H1 (cell line): ENCODE measurements at regions not wholly inside any gene's neighbourhood (a gene's known extent, or its start where the extent isn't known, plus 50 kb on each side); places are given as distances from the start of the nearest gene placed in this dataset.

Experiments
- CTCF ChIA-PET: fragments of 300-600 bp; sonication (Branson Sonifier 250); formaldehyde crosslinking; loops from one replicate; lab custom pipeline; 2021; ENCODE audit not compliant: partially characterized antibody; lab: Charles Lee
- POLR2A ChIA-PET: fragments of 300-600 bp; sonication (Branson Sonifier 250); formaldehyde crosslinking; loops from one replicate; lab custom pipeline; 2021; ENCODE audit warnings: inconsistent platforms; ENCODE audit not compliant: partially characterized antibody; lab: Charles Lee
- DNase-seq, 2 experiments: peaks; one replicate each; pipeline versions ENCODE4 v3.0.0 to v3.0.0-alpha.2; 2010 to 2022; ENCODE audit warnings: low spot score in 2 of 2, low read depth in 1 of 2, mixed read lengths in 1 of 2
- FAIRE-seq: peaks from 2 replicates; lab custom pipeline; 2011; peaks lifted over from hg19 to GRCh38; lab: Jason Lieb, UNC
- H2AFZ ChIP-seq: 2 replicates; pipeline ENCODE4 v1.8.1; 2012; ENCODE audit warnings: low read length, inconsistent platforms
- H2AK5ac ChIP-seq: 2 replicates; pipeline ENCODE4 v1.6.1; 2013; ENCODE audit warnings: low read depth, low read length
- H2BK120ac ChIP-seq: replicated peaks from 2 replicates; pipeline ENCODE3; 2013; ENCODE audit warnings: low read depth, low read length, inconsistent platforms
- H2BK12ac ChIP-seq: 2 replicates; pipeline ENCODE4 v1.6.1; 2013; ENCODE audit warnings: low read depth, low read length
- H2BK15ac ChIP-seq: 2 replicates; pipeline ENCODE4 v1.6.1; 2013; ENCODE audit warnings: low read length
- H2BK20ac ChIP-seq: 2 replicates; pipeline ENCODE4 v1.6.1; 2013; ENCODE audit warnings: low read length
- H2BK5ac ChIP-seq: 2 replicates; pipeline ENCODE4 v1.6.1; 2013; ENCODE audit warnings: low read depth, low read length
- H3K14ac ChIP-seq: 2 replicates; pipeline ENCODE4 v1.6.1; 2013; ENCODE audit warnings: inconsistent platforms; ENCODE audit not compliant: insufficient read length
- H3K18ac ChIP-seq: 2 replicates; pipeline ENCODE4 v1.6.1; 2013; ENCODE audit warnings: low read length; ENCODE audit errors: extremely low read depth
- H3K23ac ChIP-seq: 2 replicates; pipeline ENCODE4 v1.6.1; 2013; ENCODE audit warnings: inconsistent platforms; ENCODE audit not compliant: insufficient read length
- H3K23me2 ChIP-seq: 2 replicates; pipeline ENCODE4 v1.6.1; 2013; ENCODE audit warnings: low read depth, low read length
- H3K27ac ChIP-seq: 2 replicates; pipeline ENCODE4 v1.6.1; 2011; ENCODE audit warnings: low read depth, low read length, inconsistent platforms
- H3K27me3 ChIP-seq, 4 experiments: replicated peaks in 1 of 4; 1 replicate in 1 of 4; 2 replicates in 3 of 4; pipeline versions ENCODE4 v1.6.1 to v1.8.1; 2011 to 2013; ENCODE audit warnings: low read length in 3 of 4, mild to moderate bottlenecking in 3 of 4, inconsistent platforms in 2 of 4, mixed read lengths in 2 of 4, moderate library complexity in 1 of 4; ENCODE audit not compliant: control insufficient read depth in 3 of 4, insufficient read depth in 3 of 4; ENCODE audit errors: extremely low read depth in 1 of 4
- H3K36me3 ChIP-seq, 4 experiments: 2 replicates each; pipeline versions ENCODE4 v1.6.1 to v1.8.1; 2011 to 2013; ENCODE audit warnings: mild to moderate bottlenecking in 4 of 4, low read length in 3 of 4, moderate library complexity in 2 of 4, control low read depth in 1 of 4, inconsistent platforms in 1 of 4; ENCODE audit not compliant: insufficient read depth in 4 of 4, control insufficient read depth in 2 of 4
- H3K4ac ChIP-seq: replicated peaks from 2 replicates; pipeline ENCODE3; 2013; ENCODE audit warnings: low read length, low read depth, mixed read lengths, inconsistent platforms; ENCODE audit not compliant: insufficient read length
- H3K4me1 ChIP-seq, 4 experiments: replicated peaks in 1 of 4; 1 replicate in 1 of 4; 2 replicates in 3 of 4; pipeline versions ENCODE4 v1.6.1 to v1.8.1; 2011 to 2013; ENCODE audit warnings: low read length in 3 of 4, inconsistent platforms in 2 of 4, mixed read lengths in 1 of 4; ENCODE audit not compliant: insufficient read depth in 4 of 4, control insufficient read depth in 3 of 4
- H3K4me2 ChIP-seq, 2 experiments: 2 replicates each; pipeline versions ENCODE4 v1.6.1 to v1.8.1; 2011 to 2013; ENCODE audit warnings: low read depth in 2 of 2, low read length in 2 of 2, control low read depth in 1 of 2, inconsistent platforms in 1 of 2, mild to moderate bottlenecking in 1 of 2; ENCODE audit not compliant: insufficient read depth in 1 of 2
- H3K4me3 ChIP-seq, 4 experiments: fragments of 200-600, 300-600 bp in 1 of 4; sonication (generic), shearing (Covaris generic), sonication (Bioruptor Twin) in 1 of 4; 2 replicates each; pipeline versions ENCODE4 v1.5.1 to v1.8.1; 2011 to 2016; ENCODE audit warnings: low read length in 4 of 4, low read depth in 3 of 4, control low read depth in 2 of 4, inconsistent platforms in 2 of 4, mild to moderate bottlenecking in 2 of 4, mixed read lengths in 1 of 4, moderate library complexity in 1 of 4; ENCODE audit not compliant: insufficient read depth in 2 of 4; ENCODE audit errors: extremely low read depth in 1 of 4
- H3K56ac ChIP-seq: replicated peaks from 2 replicates; pipeline ENCODE3; 2013; ENCODE audit warnings: low read depth, mild to moderate bottlenecking, mixed read lengths, low read length, inconsistent platforms; ENCODE audit not compliant: insufficient read length
- H3K79me1 ChIP-seq: 2 replicates; pipeline ENCODE4 v1.6.1; 2013; ENCODE audit warnings: low read depth, low read length, control low read depth
- H3K79me2 ChIP-seq, 2 experiments: 2 replicates each; pipeline versions ENCODE4 v1.6.1 to v1.8.1; 2012 to 2013; ENCODE audit warnings: low read length in 2 of 2, mild to moderate bottlenecking in 2 of 2, inconsistent platforms in 1 of 2; ENCODE audit not compliant: insufficient read depth in 2 of 2, control insufficient read depth in 1 of 2
- H3K9ac ChIP-seq, 4 experiments: replicated peaks in 1 of 4; 1 replicate in 1 of 4; 2 replicates in 3 of 4; pipeline versions ENCODE4 v1.6.1 to v1.8.1; 2011 to 2013; ENCODE audit warnings: low read depth in 3 of 4, low read length in 3 of 4, control low read depth in 2 of 4, mild to moderate bottlenecking in 2 of 4, moderate library complexity in 2 of 4, inconsistent platforms in 1 of 4; ENCODE audit errors: extremely low read depth in 1 of 4
- H3K9me3 ChIP-seq, 2 experiments: 2 replicates each; pipeline versions ENCODE4 v1.6.1 to v1.8.1; 2012 to 2013; ENCODE audit warnings: mild to moderate bottlenecking in 2 of 2, moderate library complexity in 2 of 2, control low read depth in 1 of 2, inconsistent platforms in 1 of 2, low read depth in 1 of 2, low read length in 1 of 2, mixed read lengths in 1 of 2; ENCODE audit not compliant: insufficient read depth in 2 of 2
- H4K20me1 ChIP-seq, 2 experiments: replicated peaks in 1 of 2; 2 replicates each; pipeline versions ENCODE3 to v1.8.1; 2011 to 2013; ENCODE audit warnings: inconsistent platforms in 2 of 2, low read length in 2 of 2, mild to moderate bottlenecking in 1 of 2; ENCODE audit not compliant: insufficient read depth in 2 of 2, control insufficient read depth in 1 of 2
- H4K5ac ChIP-seq: 2 replicates; pipeline ENCODE4 v1.6.1; 2013; ENCODE audit warnings: low read length, low read depth, mixed read lengths, inconsistent platforms; ENCODE audit not compliant: insufficient read length
- H4K8ac ChIP-seq: 2 replicates; pipeline ENCODE4 v1.8.0; 2013; ENCODE audit warnings: mild to moderate bottlenecking, moderate library complexity, low read length, inconsistent platforms; ENCODE audit not compliant: insufficient read depth; ENCODE audit errors: extremely low read depth
- H4K91ac ChIP-seq: replicated peaks from 2 replicates; pipeline ENCODE3; 2013; ENCODE audit warnings: low read length, mixed read lengths, inconsistent platforms; ENCODE audit not compliant: insufficient read length
- JUN ChIP-seq: IDR thresholded peaks from 2 replicates; pipeline ENCODE4 v1.6.1; 2011; ENCODE audit warnings: low read depth, mild to moderate bottlenecking, improper control_type of control experiment, low read length
- JUND ChIP-seq: IDR thresholded peaks from 2 replicates; pipeline ENCODE4 v1.6.1; 2011; ENCODE audit warnings: mild to moderate bottlenecking, improper control_type of control experiment, low read length
- MAX ChIP-seq: IDR thresholded peaks from 2 replicates; pipeline ENCODE4 v1.6.1; 2012; ENCODE audit warnings: inconsistent platforms
- SP4 ChIP-seq: IDR thresholded peaks from 2 replicates; pipeline ENCODE4 v1.6.1; 2012; ENCODE audit warnings: low read length, inconsistent platforms
- TEAD4 ChIP-seq: IDR thresholded peaks from 2 replicates; pipeline ENCODE4 v1.6.1; 2012; ENCODE audit warnings: low read depth, low read length, inconsistent platforms, mixed read lengths
- WGBS, 2 experiments: shearing (Covaris generic) in 1 of 2; methylation state at CpG; one replicate each; pipeline versions ENCODE4 v1.1.6 to v1.1.7; 2013 to 2015; ENCODE audit warnings: low lambda C conversion rate in 2 of 2, mixed read lengths in 2 of 2, inconsistent platforms in 1 of 2, low coverage in 1 of 2, missing lambda C conversion rate in 1 of 2; ENCODE audit not compliant: insufficient replicate concordance in 2 of 2, insufficient coverage in 1 of 2, insufficient read length in 1 of 2; ENCODE audit errors: extremely low coverage in 1 of 2, missing lambda C conversion rate in 1 of 2; 5-methylcytosine and 5-hydroxymethylcytosine counted together

GRCh38 chr11:121931121-121931520 is 184.9 kb downstream of the BLID start:
- no peak overlapping the region for H3K14ac ChIP-seq
- H3K27me3 ChIP-seq, result no peaks in the 10 kb centered on the region; a peak in 1 of 7 replicates
- no peak overlapping the region for H3K4me3 ChIP-seq
- no peak overlapping the region for H3K18ac ChIP-seq
- no peak for FAIRE-seq
- CTCF ChIA-PET, result no interaction called here
- no peak overlapping the region for H2BK20ac ChIP-seq
- H2BK120ac ChIP-seq, result no peak overlapping the region
- no peak overlapping the region for H2BK12ac ChIP-seq
- H3K79me1 ChIP-seq, result no peaks in the 10 kb centered on the region
- no peak overlapping the region for H4K5ac ChIP-seq
- no peak overlapping the region for H3K9ac ChIP-seq
- H3K9me3 ChIP-seq, result no peaks in the 10 kb centered on the region
- H3K27ac ChIP-seq, result no peak overlapping the region
- no peaks in the 10 kb centered on the region for H3K36me3 ChIP-seq
- H4K20me1 ChIP-seq, result no peaks in the 10 kb centered on the region
- no peak overlapping the region for H4K91ac ChIP-seq
- H3K4ac ChIP-seq, result no peak overlapping the region
- H3K79me2 ChIP-seq, result no peaks in the 10 kb centered on the region
- WGBS, 2 experiments, result 81% methylated on average over 2 of the region's 2 CpGs; no CpG with 5 or more reads in 1 of the 2 experiments
- H3K23ac ChIP-seq, result no peak overlapping the region
- H4K8ac ChIP-seq, result no peak overlapping the region
- no peak overlapping the region; a peak in 1 of 4 replicates for H3K4me2 ChIP-seq
- no peak overlapping the region for H3K56ac ChIP-seq
- H2BK15ac ChIP-seq, result no peak overlapping the region
- no peak overlapping the region for H2AFZ ChIP-seq
- peaks cover 7% of the 10 kb centered on the region for H3K23me2 ChIP-seq
- TF ChIP-seq JUND, result no peak
- no peak for TF ChIP-seq JUN
- TF ChIP-seq MAX, result no peak
- no peak for TF ChIP-seq SP4
- TF ChIP-seq TEAD4, result no peak
- TF ChIP-seq, all 59 proteins: peak for 0
- no peak for DNase-seq
- POLR2A ChIA-PET, result no interaction called here
- Histone ChIP-seq H3K4me1 (peaks cover 7 to 18% (median 11%) of the 10 kb centered on the region in 4 experiments; a peak in 5 of 7 replicates), H2AK5ac (no peak overlapping the region), H2BK5ac (no peak overlapping the region)
